Lung (tissue), 11 donors: ENCODE measurements at regions not wholly inside any gene's neighbourhood (a gene's known extent, or its start where the extent isn't known, plus 50 kb on each side); places are given as distances from the start of the nearest gene placed in this dataset.
A peak's percentile ranks its signal among the peaks of the same experiment; 100 is the strongest.

Experiments used
- ATAC-seq: fragments of 200-7000 bp; cut with Tn5 transposase; one replicate; pipeline ENCODE4 v1.9.1; 2020; ENCODE audit warnings: moderate number of reproducible peaks; ENCODE audit not compliant: insufficient read depth, low FRiP score
- DNase-seq, 3 donors: peaks; one replicate each; pipeline ENCODE4 v3.0.0-alpha.2; 2013 to 2017
- H3K27ac ChIP-seq, 2 donors: one replicate each; pipeline ENCODE4 v1.5.1; 2013; ENCODE audit warnings: mild to moderate bottlenecking in 2 of 2, moderate library complexity in 2 of 2, control low read depth in 1 of 2, inconsistent platforms in 1 of 2, low read depth in 1 of 2, low read length in 1 of 2
- H3K27me3 ChIP-seq, 3 donors: one replicate each; pipeline ENCODE4 v1.5.1; 2013; ENCODE audit warnings: low read length in 2 of 3; ENCODE audit not compliant: control insufficient read depth in 3 of 3, insufficient read depth in 3 of 3
- H3K36me3 ChIP-seq, 4 donors: one replicate each; pipeline ENCODE4 v1.5.1; 2013; ENCODE audit warnings: low read length in 4 of 4, mild to moderate bottlenecking in 1 of 4, moderate library complexity in 1 of 4; ENCODE audit not compliant: control insufficient read depth in 4 of 4, insufficient read depth in 4 of 4
- H3K4me1 ChIP-seq, 5 donors: one replicate each; pipeline ENCODE4 v1.5.1; 2013; ENCODE audit warnings: low read length in 5 of 5, mild to moderate bottlenecking in 2 of 5, moderate library complexity in 1 of 5; ENCODE audit not compliant: control insufficient read depth in 5 of 5, insufficient read depth in 5 of 5
- H3K4me3 ChIP-seq: one replicate; pipeline ENCODE4 v1.5.1; 2013; ENCODE audit warnings: mild to moderate bottlenecking, control low read depth, moderate library complexity
- H3K9ac ChIP-seq, 2 donors: one replicate each; pipeline ENCODE4 v1.5.1; 2013; ENCODE audit warnings: low read length in 2 of 2, control low read depth in 1 of 2; ENCODE audit not compliant: insufficient read depth in 1 of 2
- H3K9me3 ChIP-seq, 4 donors: one replicate each; pipeline ENCODE4 v1.5.1; 2013; ENCODE audit warnings: low read length in 3 of 4, mild to moderate bottlenecking in 1 of 4, moderate library complexity in 1 of 4; ENCODE audit not compliant: control insufficient read depth in 4 of 4, insufficient read depth in 3 of 4
- CTCF ChIP-seq: IDR thresholded peaks from 2 replicates; pipeline ENCODE4 v1.5.1; 2012; ENCODE audit warnings: mild to moderate bottlenecking; ENCODE audit errors: control extremely low read depth, extremely low read depth
- WGBS, 2 donors: extraction: QIAGEN DNeasy Blood & Tissue Kit; methylation state at CpG; one replicate each; pipeline ENCODE4 v1.1.7; 2013; 5-methylcytosine and 5-hydroxymethylcytosine counted together
- donor health status: control.
- donor health status: control.
- donor health status: Bipolar disorder and iron deficiency.
- donor health status: healthy.
- donor health status: DM: yes; HTN: yes; CAD: no.

- peak in 1 of 3 donors; percentile 53 for DNase-seq
- Histone ChIP-seq H3K9me3 (peaks cover 0 to 1% (median 0%) of the 10 kb centered on the region in 4 donors), H3K27ac (no peak overlapping the region), H3K36me3 (no peaks in the 10 kb centered on the region), H3K4me3 (no peak overlapping the region), H3K4me1 (no peaks in the 10 kb centered on the region), H3K9ac (no peak overlapping the region), H3K27me3 (peaks cover 0 to 2% (median 0%) of the 10 kb centered on the region in 3 donors)
- no peak for TF ChIP-seq CTCF
- 75 to 82% methylated on average over 4 of the region's 4 CpGs for WGBS, 2 donors
- no peak for ATAC-seq
Observed at GRCh38 chr11:116240710-116241109, 532.1 kb downstream of the BUD13 start.

GRCh38 chr11:116239247-116239646 lies 533.5 kb downstream of the BUD13 start:
- Histone ChIP-seq H3K36me3 (no peaks in the 10 kb centered on the region), H3K4me1 (no peaks in the 10 kb centered on the region), H3K9ac (no peak overlapping the region), H3K9me3 (peaks cover 0 to 1% (median 0%) of the 10 kb centered on the region in 4 donors), H3K27ac (no peak overlapping the region), H3K4me3 (no peak overlapping the region), H3K27me3 (peaks cover 0 to 2% (median 0%) of the 10 kb centered on the region in 3 donors)
- ATAC-seq, result no peak
- TF ChIP-seq CTCF, result no peak
- WGBS, 2 donors, result 77 to 80% methylated on average over 4 of the region's 4 CpGs
- DNase-seq, result no peak

GRCh38 chr11:116234989-116235568 lies 537.7 kb downstream of the BUD13 start:
- Histone ChIP-seq H3K27me3 (peaks cover 0 to 2% (median 0%) of the 10 kb centered on the region in 3 donors), H3K9me3 (peaks cover 0 to 1% (median 0%) of the 10 kb centered on the region in 4 donors), H3K9ac (no peak overlapping the region), H3K4me1 (peaks cover 0 to 4% (median 0%) of the 10 kb centered on the region in 5 donors), H3K4me3 (no peak overlapping the region), H3K27ac (no peak overlapping the region), H3K36me3 (no peaks in the 10 kb centered on the region)
- DNase-seq, result no peak
- TF ChIP-seq CTCF, result no peak
- WGBS, 2 donors, result 78 to 81% methylated on average over 6 of the region's 6 CpGs
- ATAC-seq, result no peak

GRCh38 chr11:116233561-116233960 lies 539.2 kb downstream of the BUD13 start:
- ATAC-seq (no peak), DNase-seq (peak in 1 of 3 donors; percentile 32)
- Histone ChIP-seq H3K4me3 (no peak overlapping the region), H3K9me3 (peaks cover 0 to 1% (median 0%) of the 10 kb centered on the region in 4 donors), H3K36me3 (no peaks in the 10 kb centered on the region), H3K9ac (no peak overlapping the region), H3K27ac (no peak overlapping the region), H3K4me1 (peaks cover 0 to 6% (median 0%) of the 10 kb centered on the region in 5 donors), H3K27me3 (no peaks in the 10 kb centered on the region)
- WGBS, 2 donors, result 57 to 59% methylated on average over 5 of the region's 5 CpGs
- TF ChIP-seq CTCF, result no peak
